GM18498 (cell line): ENCODE measurements at regions not wholly inside any gene's neighbourhood (a gene's known extent, or its start where the extent isn't known, plus 50 kb on each side); places are given as distances from the start of the nearest gene placed in this dataset.

Experiments used
- ATAC-seq: cut with Tn5 transposase; IDR thresholded peaks from one replicate; pipeline ENCODE4 v1.9.1; 2021; ENCODE audit warnings: mild to moderate bottlenecking, moderate library complexity; ENCODE audit not compliant: unreplicated experiment

DNA sequence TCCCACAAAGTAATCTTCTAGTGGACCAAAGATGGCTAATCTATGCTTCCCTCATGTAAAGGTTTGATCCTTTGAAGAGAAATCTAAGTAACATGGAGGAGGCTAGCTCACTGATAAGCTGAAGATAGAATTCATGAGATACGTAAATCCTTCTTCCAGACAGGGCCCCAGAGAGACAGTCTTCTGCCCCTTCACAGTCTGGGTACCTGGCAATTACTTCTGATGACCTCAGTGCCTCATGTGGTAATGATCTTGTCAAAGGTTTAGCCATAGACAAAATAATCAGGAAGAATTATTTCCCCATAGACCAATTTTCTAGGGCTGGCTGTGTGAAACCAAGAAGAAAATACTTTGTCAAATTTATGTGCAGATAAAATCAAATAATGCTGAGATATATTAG lies 495.8 kb downstream of the METTL4 start:
- ATAC-seq: no peak

DNA sequence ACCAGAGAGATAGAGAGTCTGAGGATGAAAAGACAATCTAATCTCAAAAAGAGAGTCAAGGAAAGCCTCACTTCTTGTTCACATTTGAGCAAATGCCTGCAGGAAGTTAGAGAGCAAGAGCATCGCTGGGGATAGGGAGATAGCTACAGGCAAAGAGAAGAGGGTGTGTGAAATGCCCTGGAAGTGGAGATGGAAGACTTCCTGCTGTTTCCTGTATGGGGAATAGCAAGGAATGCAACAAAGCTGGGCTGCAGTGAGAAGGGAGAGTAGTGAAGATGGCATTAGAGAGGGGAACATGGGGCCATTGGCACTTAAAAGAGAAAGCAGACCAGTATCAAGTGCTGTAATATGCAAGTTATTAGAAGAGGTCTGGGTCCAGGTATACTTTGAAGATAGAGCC lies 488.6 kb downstream of the METTL4 start:
- ATAC-seq: no peak

GRCh38 chr18:2083691-2084090 lies 487.6 kb downstream of the METTL4 start:
- ATAC-seq: no peak

DNA sequence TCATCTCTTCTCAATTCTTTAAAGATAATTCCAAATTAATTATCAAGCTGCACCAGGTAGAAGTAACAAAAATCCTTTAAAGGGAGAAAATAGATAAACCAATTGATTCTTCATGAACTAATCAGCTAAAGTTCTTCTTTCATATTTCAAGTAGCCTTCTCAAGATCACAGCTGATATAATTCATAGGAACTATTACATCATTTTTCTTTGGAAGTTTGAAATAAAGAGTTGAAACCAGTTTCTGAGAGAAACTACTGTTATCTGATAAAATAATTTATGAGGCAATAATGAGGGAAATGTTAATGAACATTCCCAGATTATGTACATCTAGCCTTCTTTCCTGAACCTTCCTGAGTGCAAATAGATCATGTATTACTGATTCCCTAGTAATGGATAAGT lies 484.9 kb downstream of the METTL4 start:
- ATAC-seq: no peak

GRCh38 chr18:2087877-2088673 lies 483.2 kb downstream of the METTL4 start:
- ATAC-seq: no peak

DNA sequence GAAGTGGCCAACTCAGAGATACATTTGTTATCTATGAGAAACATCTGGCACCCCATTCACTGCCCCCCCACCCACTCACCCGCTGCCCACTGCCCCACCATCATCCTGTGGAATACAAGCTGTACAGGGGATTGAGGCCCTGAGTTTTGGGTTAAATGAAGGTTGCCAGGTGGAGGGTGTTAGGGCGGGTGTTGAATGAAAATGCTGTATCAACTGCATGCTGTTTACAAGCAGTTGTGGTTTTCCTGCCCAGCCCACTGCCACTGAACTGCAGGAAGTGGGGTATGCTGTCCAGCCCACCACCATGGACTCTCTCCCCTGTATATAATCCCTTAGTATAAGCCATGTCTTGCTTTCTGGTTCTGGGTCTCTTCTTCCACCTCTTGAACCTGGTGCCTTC lies 481.9 kb downstream of the METTL4 start:
- ATAC-seq: no peak

DNA sequence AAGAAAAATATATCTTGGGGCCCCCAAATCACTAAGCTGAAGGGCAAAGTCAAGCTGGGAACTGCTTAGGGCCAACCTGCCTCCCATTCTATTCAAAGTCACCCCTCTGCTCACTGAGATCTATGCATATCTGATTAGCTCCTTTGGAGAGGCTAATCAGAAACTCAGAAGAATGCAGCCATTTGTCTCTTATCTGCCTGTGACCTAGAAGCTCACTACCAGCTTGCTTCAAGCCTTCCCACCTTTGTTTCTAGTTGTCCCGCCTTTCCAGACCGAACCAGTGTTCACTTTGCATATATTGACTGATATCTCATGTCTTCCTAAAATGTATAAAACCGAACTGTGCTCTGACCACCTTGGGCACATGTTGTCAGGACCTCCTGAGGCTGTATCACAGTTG lies 479.4 kb downstream of the METTL4 start:
- ATAC-seq: no peak

- no peak for ATAC-seq
Observed at GRCh38 chr18:2096551-2096950, 474.8 kb downstream of the METTL4 start.

DNA sequence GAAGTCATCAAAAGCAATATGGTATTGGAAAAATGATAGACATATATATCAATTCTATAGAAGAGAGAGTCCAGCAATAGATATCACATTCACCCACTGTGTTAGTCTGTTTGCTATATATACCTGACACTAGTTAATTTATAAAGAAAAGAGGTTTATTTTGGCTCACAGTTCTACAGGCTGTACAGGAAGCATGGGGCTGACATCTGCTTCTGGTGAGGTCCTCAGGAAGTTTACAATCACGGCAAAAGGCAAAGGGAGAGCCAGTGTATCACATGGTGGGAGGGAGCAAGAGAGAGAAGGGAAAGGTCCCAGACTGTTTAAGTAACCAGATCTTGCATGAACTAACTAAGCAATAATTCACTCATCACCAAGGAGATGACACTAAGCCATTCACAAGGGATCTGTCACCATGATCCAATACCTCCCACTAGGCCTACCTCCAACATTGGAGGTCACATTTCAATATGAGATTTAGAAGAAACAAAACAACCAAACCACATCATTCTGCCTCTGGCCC lies 470.6 kb downstream of the METTL4 start:
- ATAC-seq: no peak

GRCh38 chr18:2102022-2102421 lies 469.3 kb downstream of the METTL4 start:
- ATAC-seq: peak; percentile 81

GRCh38 chr18:2103299-2103698 lies 468.0 kb downstream of the METTL4 start:
- ATAC-seq: no peak

- peak; percentile 80 for ATAC-seq
Observed at GRCh38 chr18:2104620-2105462, 466.5 kb downstream of the METTL4 start.

- ATAC-seq: no peak
Observed at GRCh38 chr18:2108591-2108990, 462.7 kb downstream of the METTL4 start.

- no peak for ATAC-seq
Observed at GRCh38 chr18:2111456-2111855, 459.8 kb downstream of the METTL4 start.

GRCh38 chr18:2112435-2113045 lies 458.8 kb downstream of the METTL4 start:
- no peak for ATAC-seq

DNA sequence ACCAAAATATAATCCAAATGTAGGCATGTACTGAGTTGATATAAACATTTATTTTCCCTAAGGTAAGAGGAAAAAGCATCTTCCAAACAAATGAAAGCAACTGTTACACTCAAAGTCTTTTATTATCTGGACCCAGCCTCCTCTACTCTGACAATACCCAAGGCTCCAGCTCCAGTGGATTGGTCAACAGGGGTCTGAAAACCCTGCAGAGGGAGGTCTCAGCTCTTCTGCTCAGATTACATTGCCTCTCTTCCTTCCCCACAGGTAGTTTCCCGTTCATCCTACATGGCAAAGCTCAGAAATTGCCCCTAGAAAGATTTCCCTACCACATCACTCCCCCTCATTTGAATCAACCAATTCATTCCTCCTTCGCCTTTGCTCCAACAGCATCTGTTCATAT lies 457.0 kb downstream of the METTL4 start:
- no peak for ATAC-seq

- ATAC-seq: no peak
Observed at GRCh38 chr18:2114765-2115164, 456.5 kb downstream of the METTL4 start.

- no peak for ATAC-seq
Observed at GRCh38 chr18:2121224-2121623, 450.1 kb downstream of the METTL4 start.

DNA sequence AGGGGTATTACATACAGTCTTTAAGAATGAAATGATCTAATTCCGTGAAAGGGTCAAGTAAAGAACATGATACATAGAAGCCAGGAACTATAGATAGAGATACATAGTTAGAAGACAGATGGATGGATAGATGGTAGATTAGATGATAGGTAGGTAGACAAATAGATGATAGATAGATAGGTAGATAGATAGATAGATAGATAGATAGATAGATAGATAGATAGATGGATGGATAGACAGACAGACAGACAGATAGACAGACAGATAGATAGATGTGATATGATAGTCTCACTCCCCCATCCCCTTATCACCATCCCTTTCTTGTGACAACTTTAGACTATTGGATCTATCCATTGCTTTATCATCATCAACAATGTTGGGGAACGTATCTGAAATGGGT lies 448.2 kb downstream of the METTL4 start:
- ATAC-seq: no peak

GRCh38 chr18:2134364-2134763 lies 436.9 kb downstream of the METTL4 start:
- no peak for ATAC-seq

GRCh38 chr18:2135309-2135708 lies 436.0 kb downstream of the METTL4 start:
- ATAC-seq: no peak

- ATAC-seq: no peak
Observed at GRCh38 chr18:2138552-2138951, 432.8 kb downstream of the METTL4 start.
